GM23248 (cell line): ENCODE measurements at regions not wholly inside any gene's neighbourhood (a gene's known extent, or its start where the extent isn't known, plus 50 kb on each side); places are given as distances from the start of the nearest gene placed in this dataset.
"Not testable (repeated sequence)": the region's sequence is repeated elsewhere in the genome, so short reads cannot be mapped to it uniquely, and the experiment has no call there.

Experiments used
- DNase-seq: peaks from one replicate; pipeline ENCODE4 v3.0.0-alpha.2; 2015
- H2AFZ ChIP-seq: fragments of 200-600 bp; sonication (generic); 2 replicates; pipeline ENCODE4 v1.6.1; 2016; ENCODE audit warnings: antibody characterized with exemption
- H3F3A ChIP-seq: fragments of 200-600 bp; sonication (generic); 2 replicates; pipeline ENCODE4 v1.6.1; 2016; ENCODE audit warnings: mild to moderate bottlenecking, antibody characterized with exemption, mixed run types; ENCODE audit not compliant: insufficient read depth
- H3K27ac ChIP-seq: fragments of 200-600 bp; sonication (generic); 2 replicates; pipeline ENCODE4 v1.5.1; 2016; ENCODE audit warnings: mild to moderate bottlenecking
- H3K27me3 ChIP-seq: fragments of 200-600 bp; sonication (generic); replicated peaks from 2 replicates; pipeline ENCODE4 v1.6.1; 2016; ENCODE audit warnings: mild to moderate bottlenecking; ENCODE audit not compliant: insufficient read depth
- H3K36me3 ChIP-seq: fragments of 200-600 bp; sonication (generic); 2 replicates; pipeline ENCODE4 v1.6.1; 2016; ENCODE audit warnings: low read depth, mild to moderate bottlenecking
- H3K4me1 ChIP-seq: fragments of 200-600 bp; sonication (generic); 2 replicates; pipeline ENCODE4 v1.6.1; 2016; ENCODE audit warnings: mild to moderate bottlenecking; ENCODE audit not compliant: insufficient read depth
- H3K4me2 ChIP-seq: fragments of 200-600 bp; sonication (generic); one replicate; pipeline ENCODE4 v1.6.1; 2016; ENCODE audit warnings: mild to moderate bottlenecking; ENCODE audit not compliant: unreplicated experiment
- H3K4me3 ChIP-seq: fragments of 200-600 bp; sonication (generic); 2 replicates; pipeline ENCODE4 v1.5.1; 2016; ENCODE audit warnings: mild to moderate bottlenecking
- H3K79me2 ChIP-seq: fragments of 200-600 bp; sonication (generic); 2 replicates; pipeline ENCODE4 v1.6.1; 2016; ENCODE audit warnings: mild to moderate bottlenecking; ENCODE audit not compliant: insufficient read depth
- H3K9ac ChIP-seq: fragments of 200-600 bp; sonication (generic); 2 replicates; pipeline ENCODE4 v1.6.1; 2016; ENCODE audit warnings: mild to moderate bottlenecking
- H3K9me2 ChIP-seq: fragments of 200-600 bp; sonication (generic); 2 replicates; pipeline ENCODE4 v1.6.1; 2016; ENCODE audit warnings: mixed run types, mild to moderate bottlenecking, moderate library complexity; ENCODE audit not compliant: insufficient read depth
- H3K9me3 ChIP-seq: fragments of 200-600 bp; sonication (generic); one replicate; pipeline ENCODE4 v1.6.1; 2017; ENCODE audit warnings: low read depth
- H4K20me1 ChIP-seq: fragments of 200-600 bp; sonication (generic); 2 replicates; pipeline ENCODE4 v1.6.0; 2016; ENCODE audit not compliant: insufficient read depth
- EZH2 ChIP-seq: fragments of 200-600 bp; sonication (generic); IDR thresholded peaks from 2 replicates; pipeline ENCODE4 v1.6.1; 2018; ENCODE audit warnings: antibody characterized with exemption, mild to moderate bottlenecking; ENCODE audit not compliant: insufficient read depth, poor library complexity, severe bottlenecking
- EZH2phosphoT487 ChIP-seq: fragments of 200-600 bp; sonication (generic); IDR thresholded peaks from 2 replicates; pipeline ENCODE4 v1.6.1; 2018; ENCODE audit warnings: antibody characterized with exemption, moderate library complexity, mild to moderate bottlenecking, low read depth; ENCODE audit not compliant: insufficient read depth
- WGBS, 2 experiments: methylation state at CpG; one replicate each; pipeline ENCODE4 v1.1.6; 2015 to 2017; ENCODE audit warnings: low lambda C conversion rate in 2 of 2, low coverage in 1 of 2; ENCODE audit errors: missing lambda C conversion rate in 2 of 2; 5-methylcytosine and 5-hydroxymethylcytosine counted together
- in situ Hi-C: fragments of 300-500 bp; cut with MboI; formaldehyde crosslinking; loops from 2 replicates; pipeline ENCODE4 v1.15.0; 2020

- no peaks in the 10 kb centered on the region for H3K36me3 ChIP-seq
- no peak overlapping the region for H2AFZ ChIP-seq
- no peak overlapping the region for H3K4me3 ChIP-seq
- no peak overlapping the region for H3K9ac ChIP-seq
- TF ChIP-seq EZH2 = no peak
- no peak for TF ChIP-seq EZH2phosphoT487
- no peak overlapping the region for H3K4me2 ChIP-seq
- H3K9me3 ChIP-seq = no peaks in the 10 kb centered on the region
- no peaks in the 10 kb centered on the region for H3K9me2 ChIP-seq
- H3K79me2 ChIP-seq = no peaks in the 10 kb centered on the region
- H3K27me3 ChIP-seq = no peaks in the 10 kb centered on the region
- in situ Hi-C loops = no loop called here
- no peaks in the 10 kb centered on the region for H3K4me1 ChIP-seq
- 10 to 12% methylated on average over 3 of the region's 3 CpGs for WGBS, 2 experiments
- no peaks in the 10 kb centered on the region for H4K20me1 ChIP-seq
- no peak overlapping the region for H3K27ac ChIP-seq
- no peak for DNase-seq
- no peaks in the 10 kb centered on the region for H3F3A ChIP-seq
Observed at GRCh38 chr1:147414505-147415163, 126.7 kb upstream of the BCL9 start.

GRCh38 chr1:147417024-147417423 is 124.3 kb upstream of the BCL9 start:
- H2AFZ ChIP-seq = no peak overlapping the region
- no peaks in the 10 kb centered on the region for H3K79me2 ChIP-seq
- H3F3A ChIP-seq = no peaks in the 10 kb centered on the region
- H3K9me2 ChIP-seq = no peaks in the 10 kb centered on the region
- H3K36me3 ChIP-seq = no peaks in the 10 kb centered on the region
- H3K9me3 ChIP-seq = no peaks in the 10 kb centered on the region
- 58 to 63% methylated on average over 5 of the region's 5 CpGs for WGBS, 2 experiments
- no peak for DNase-seq
- no peak for TF ChIP-seq EZH2phosphoT487
- no peak for TF ChIP-seq EZH2
- no peaks in the 10 kb centered on the region for H4K20me1 ChIP-seq
- H3K4me2 ChIP-seq = no peak overlapping the region
- H3K9ac ChIP-seq = no peak overlapping the region
- in situ Hi-C loops = no loop called here
- H3K4me1 ChIP-seq = no peaks in the 10 kb centered on the region
- no peak overlapping the region for H3K4me3 ChIP-seq
- no peaks in the 10 kb centered on the region for H3K27me3 ChIP-seq
- no peak overlapping the region for H3K27ac ChIP-seq

DNA sequence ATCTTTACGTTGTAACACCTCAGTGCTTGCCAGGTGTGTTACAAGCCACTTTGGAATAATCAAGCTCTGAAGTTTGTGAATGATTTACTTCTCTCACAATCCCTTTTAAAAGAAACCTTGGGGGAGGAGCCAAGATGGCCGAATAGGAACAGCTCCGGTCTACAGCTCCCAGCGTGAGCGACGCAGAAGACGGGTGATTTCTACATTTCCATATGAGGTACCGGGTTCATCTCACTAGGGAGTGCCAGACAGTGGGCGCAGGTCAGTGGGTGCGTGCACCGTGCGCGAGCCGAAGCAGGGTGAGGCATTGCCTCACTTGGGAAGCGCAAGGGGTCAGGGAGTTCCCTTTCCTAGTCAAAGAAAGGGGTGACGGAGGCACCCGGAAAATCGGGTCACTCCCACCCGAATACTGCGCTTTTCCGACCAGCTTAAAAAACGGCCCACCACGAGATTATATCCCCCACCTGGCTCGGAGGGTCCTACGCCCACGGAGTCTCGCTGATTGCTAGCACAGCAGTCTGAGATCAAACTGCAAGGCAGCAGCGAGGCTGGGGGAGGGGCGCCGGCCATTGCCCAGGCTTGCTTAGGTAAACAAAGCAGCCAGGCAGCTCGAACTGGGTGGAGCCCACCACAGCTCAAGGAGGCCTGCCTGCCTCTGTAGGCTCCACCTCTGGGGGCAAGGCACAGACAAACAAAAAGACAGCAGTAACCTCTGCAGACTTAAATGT is 118.0 kb upstream of the BCL9 start:
- H3K4me3 ChIP-seq, H3K79me2 ChIP-seq, H3F3A ChIP-seq, H4K20me1 ChIP-seq, H3K9me3 ChIP-seq, H3K9me2 ChIP-seq, H3K27ac ChIP-seq, H3K9ac ChIP-seq, H2AFZ ChIP-seq, DNase-seq, H3K4me2 ChIP-seq, H3K27me3 ChIP-seq, in situ Hi-C loops, H3K36me3 ChIP-seq, H3K4me1 ChIP-seq: not testable (repeated sequence)
- 65 to 66% methylated on average over 30 to 31 of the region's 31 CpGs for WGBS, 2 experiments

GRCh38 chr1:147434921-147435320 is 106.4 kb upstream of the BCL9 start:
- Histone ChIP-seq H3K79me2 (no peaks in the 10 kb centered on the region), H3K9me2 (no peaks in the 10 kb centered on the region), H3K36me3 (no peaks in the 10 kb centered on the region), H3K9me3 (no peaks in the 10 kb centered on the region), H3K9ac (no peak overlapping the region), H3K4me2 (no peak overlapping the region), H2AFZ (no peak overlapping the region), H3K4me3 (no peak overlapping the region), H4K20me1 (no peaks in the 10 kb centered on the region), H3K4me1 (no peaks in the 10 kb centered on the region), H3F3A (no peaks in the 10 kb centered on the region), H3K27ac (no peak overlapping the region), H3K27me3 (no peaks in the 10 kb centered on the region)
- TF ChIP-seq EZH2 (no peak), EZH2phosphoT487 (no peak)
- DNase-seq = no peak
- in situ Hi-C loops = no loop called here
- WGBS, 2 experiments = 47% methylated on average over 1 of the region's 1 CpG
